Activated CD8-positive, alpha-beta T cell treated with anti-CD3 and anti-CD28 coated beads for 36 hours (primary cell): ENCODE measurements at regions not wholly inside any gene's neighbourhood (a gene's known extent, or its start where the extent isn't known, plus 50 kb on each side); places are given as distances from the start of the nearest gene placed in this dataset.

Experiments used
- ATAC-seq: fragments of 200-7000 bp; cut with Tn5 transposase; one replicate; pipeline ENCODE4 v1.10.0; 2021; ENCODE audit warnings: mild to moderate bottlenecking, moderate library complexity
- CTCF ChIA-PET: fragments of 350-600 bp; sonication (Branson Sonifier 250); formaldehyde crosslinking; loops from one replicate; lab custom pipeline; 2021; ENCODE audit warnings: antibody characterized with exemption; lab: Charles Lee
- POLR2A ChIA-PET: fragments of 350-600 bp; sonication (Branson Sonifier 250); formaldehyde crosslinking; loops from one replicate; lab custom pipeline; 2021; ENCODE audit warnings: antibody characterized with exemption; lab: Charles Lee
- DNase-seq: peaks from one replicate; pipeline ENCODE4 v3.0.0-alpha.2; 2020
- H3K27ac Mint-ChIP-seq: one replicate; pipeline ENCODE4 v1.8.0; 2021; ENCODE audit warnings: mild to moderate bottlenecking, mixed read lengths
- H3K27me3 Mint-ChIP-seq: one replicate; pipeline ENCODE4 v1.8.0; 2021; ENCODE audit warnings: mixed read lengths
- H3K36me3 Mint-ChIP-seq: one replicate; pipeline ENCODE4 v1.8.0; 2021; ENCODE audit warnings: low read depth, mixed read lengths
- H3K4me1 Mint-ChIP-seq: one replicate; pipeline ENCODE4 v1.8.0; 2021; ENCODE audit warnings: low read depth, mixed read lengths
- H3K4me3 Mint-ChIP-seq: one replicate; pipeline ENCODE4 v1.8.0; 2021; ENCODE audit warnings: mild to moderate bottlenecking, moderate library complexity, mixed read lengths
- H3K9me3 Mint-ChIP-seq: one replicate; pipeline ENCODE4 v1.8.0; 2021; ENCODE audit warnings: mixed read lengths
- CTCF ChIP-seq: fragments of 200-600 bp; IDR thresholded peaks from one replicate; pipeline ENCODE4 v1.8.0; 2022; ENCODE audit warnings: antibody characterized with exemption, mild to moderate bottlenecking
- intact Hi-C: fragments of 100-400 bp; cut with micrococcal nuclease; formaldehyde crosslinking; loops from one replicate; pipeline ENCODE4 v1.10.0; 2022

- Mint-ChIP-seq H3K4me1 (peaks cover 29% of the 10 kb centered on the region), H3K27ac (peak overlapping the region; percentile 13), H3K36me3 (peaks cover 2% of the 10 kb centered on the region), H3K27me3 (no peaks in the 10 kb centered on the region), H3K9me3 (peaks cover 2% of the 10 kb centered on the region), H3K4me3 (no peak overlapping the region)
- no peak for TF ChIP-seq CTCF
- intact Hi-C loops, result no loop called here
- DNase-seq (no peak), ATAC-seq (no peak)
- ChIA-PET POLR2A (interaction anchor here (0.6 to 1.1 kb wide), 2 partner anchors 9 to 17 kb away, joined by 3 read pairs; no protein-coding TSS in a partner anchor), CTCF (interaction anchor here (0.7 to 1.5 kb wide), 2 partner anchors 15 to 68 kb away, joined by 3 to 4 read pairs; no protein-coding TSS in a partner anchor)
These were observed 497.0 kb downstream of the FOXO1 start for GRCh38 chr13:40169476-40169875.

- Mint-ChIP-seq H3K9me3 (peaks cover 2% of the 10 kb centered on the region), H3K27me3 (no peaks in the 10 kb centered on the region), H3K4me1 (peaks cover 29% of the 10 kb centered on the region), H3K4me3 (no peak overlapping the region), H3K36me3 (peaks cover 2% of the 10 kb centered on the region), H3K27ac (no peak overlapping the region)
- no peak for DNase-seq
- TF ChIP-seq CTCF, result no peak
- ChIA-PET POLR2A (no interaction called here), CTCF (interaction anchor here (0.7 to 1.5 kb wide), 2 partner anchors 15 to 69 kb away, joined by 3 to 4 read pairs; no protein-coding TSS in a partner anchor)
- intact Hi-C loops, result no loop called here
- ATAC-seq, result no peak
These were observed 496.4 kb downstream of the FOXO1 start for GRCh38 chr13:40170091-40170490.

- ATAC-seq, result peak; percentile 93
- CTCF ChIA-PET, result no interaction called here
These were observed 495.5 kb downstream of the FOXO1 start for GRCh38 chr13:40170982-40171381.

GRCh38 chr13:40171566-40171965 is 494.9 kb downstream of the FOXO1 start:
- Mint-ChIP-seq H3K4me3 (no peak overlapping the region), H3K27ac (no peak overlapping the region), H3K27me3 (no peaks in the 10 kb centered on the region), H3K9me3 (peaks cover 2% of the 10 kb centered on the region), H3K4me1 (peaks cover 23% of the 10 kb centered on the region), H3K36me3 (peaks cover 2% of the 10 kb centered on the region)
- intact Hi-C loops, result no loop called here
- no peak for ATAC-seq
- no peak for DNase-seq
- CTCF ChIA-PET, result interaction anchor here (1.0 kb wide), 1 partner anchor 61 kb away, joined by 3 read pairs; no protein-coding TSS in a partner anchor
- POLR2A ChIA-PET, result no interaction called here
- TF ChIP-seq CTCF, result no peak

More at GRCh38 chr13:40170982-40171381, 495.5 kb downstream of the FOXO1 start:
- Mint-ChIP-seq H3K4me1 (peaks cover 25% of the 10 kb centered on the region), H3K27ac (peak overlapping the region; percentile 65), H3K4me3 (no peak overlapping the region), H3K36me3 (peaks cover 2% of the 10 kb centered on the region), H3K27me3 (no peaks in the 10 kb centered on the region), H3K9me3 (peaks cover 2% of the 10 kb centered on the region)
- peak; percentile 77 for DNase-seq
- no peak for TF ChIP-seq CTCF
- intact Hi-C loops, result no loop called here
- POLR2A ChIA-PET, result no interaction called here

- H3K27ac Mint-ChIP-seq, result no peak overlapping the region
- peaks cover 2% of the 10 kb centered on the region for H3K9me3 Mint-ChIP-seq
- H3K36me3 Mint-ChIP-seq, result peaks cover 2% of the 10 kb centered on the region
- ChIA-PET POLR2A (no interaction called here), CTCF (interaction anchor here (1.0 kb wide), 1 partner anchor 62 kb away, joined by 3 read pairs; no protein-coding TSS in a partner anchor)
- H3K4me3 Mint-ChIP-seq, result no peak overlapping the region
- DNase-seq (no peak), ATAC-seq (no peak)
- no peaks in the 10 kb centered on the region for H3K27me3 Mint-ChIP-seq
- no peak for TF ChIP-seq CTCF
- intact Hi-C loops, result no loop called here
- H3K4me1 Mint-ChIP-seq, result peaks cover 22% of the 10 kb centered on the region
These were observed 494.3 kb downstream of the FOXO1 start for GRCh38 chr13:40172149-40172591.
